Retinal pigment epithelial cell (primary cell): ENCODE measurements at regions not wholly inside any gene's neighbourhood (a gene's known extent, or its start where the extent isn't known, plus 50 kb on each side); places are given as distances from the start of the nearest gene placed in this dataset.
"Not testable (repeated sequence)": the region's sequence is repeated elsewhere in the genome, so short reads cannot be mapped to it uniquely, and the experiment has no call there.

Experiments
- DNase-seq: peaks from one replicate; pipeline ENCODE4 v3.0.0-alpha.2; 2010; ENCODE audit warnings: low read depth
- H3K4me3 ChIP-seq: 2 replicates; pipeline ENCODE4 v1.5.1; 2011; ENCODE audit warnings: mild to moderate bottlenecking, low read length, control low read depth, moderate library complexity
- CTCF ChIP-seq: conservative IDR thresholded peaks from 2 replicates; pipeline ENCODE4 v1.5.1; 2011; ENCODE audit warnings: low read depth, low read length, control low read depth, inconsistent platforms

- DNase-seq, result no peak
- no peak for TF ChIP-seq CTCF
These were observed 102.1 kb upstream of the GPR6 start for GRCh38 chr6:109875973-109876372.

DNA sequence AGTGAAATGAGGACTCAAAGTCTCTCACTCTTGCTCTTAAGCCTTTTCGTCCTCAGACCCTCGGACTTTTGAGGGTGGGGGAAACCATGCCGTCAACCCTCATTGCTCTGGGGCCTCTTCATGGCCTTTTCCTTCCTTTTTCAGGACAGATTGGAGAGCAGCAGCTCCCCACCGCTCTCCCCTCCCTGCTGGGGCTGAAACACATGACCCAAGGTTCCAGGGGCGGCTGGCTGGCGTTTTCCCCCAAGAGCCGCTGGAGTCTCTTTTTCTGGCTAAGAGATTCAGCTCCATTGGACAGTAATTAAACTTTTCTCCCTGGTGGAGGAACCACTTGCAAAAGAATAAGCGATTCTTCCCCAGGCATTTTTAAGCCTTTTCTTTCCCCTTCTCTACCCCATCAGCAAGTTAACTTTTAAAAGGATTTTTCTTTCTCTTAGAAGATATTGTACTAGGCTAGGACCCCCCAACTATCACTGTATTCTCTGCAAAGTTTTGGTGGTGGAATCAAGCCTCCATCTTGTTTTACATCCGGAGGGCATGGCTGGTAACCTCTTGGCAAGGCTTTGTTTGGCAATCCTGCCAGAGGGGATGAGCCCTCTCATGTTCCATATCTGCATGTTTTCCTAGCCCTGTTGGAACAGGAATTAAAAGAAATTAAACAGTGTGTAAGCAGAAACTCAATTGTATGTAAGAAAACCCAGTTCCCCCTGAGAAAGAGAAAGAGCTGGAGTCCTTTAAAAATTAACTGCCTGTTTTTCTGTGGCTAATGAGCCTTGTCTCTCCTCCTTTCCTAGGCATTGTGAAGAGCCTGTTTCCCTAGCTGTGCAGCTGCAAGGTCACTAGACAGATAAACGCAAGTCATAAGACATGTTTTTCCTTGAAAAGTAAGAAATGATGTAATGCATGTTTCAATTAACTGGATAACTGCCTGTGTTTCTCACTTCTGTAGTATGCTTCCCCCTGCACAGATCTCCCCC lies 100.8 kb upstream of the GPR6 start:
- no peak for TF ChIP-seq CTCF
- no peak for DNase-seq
- H3K4me3 ChIP-seq, result no peak overlapping the region

More at GRCh38 chr6:109875973-109876372, 102.1 kb upstream of the GPR6 start:
- no peak overlapping the region for H3K4me3 ChIP-seq

- not testable (repeated sequence) for H3K4me3 ChIP-seq
These were observed 100.0 kb upstream of the GPR6 start for GRCh38 chr6:109878005-109878690.

DNA sequence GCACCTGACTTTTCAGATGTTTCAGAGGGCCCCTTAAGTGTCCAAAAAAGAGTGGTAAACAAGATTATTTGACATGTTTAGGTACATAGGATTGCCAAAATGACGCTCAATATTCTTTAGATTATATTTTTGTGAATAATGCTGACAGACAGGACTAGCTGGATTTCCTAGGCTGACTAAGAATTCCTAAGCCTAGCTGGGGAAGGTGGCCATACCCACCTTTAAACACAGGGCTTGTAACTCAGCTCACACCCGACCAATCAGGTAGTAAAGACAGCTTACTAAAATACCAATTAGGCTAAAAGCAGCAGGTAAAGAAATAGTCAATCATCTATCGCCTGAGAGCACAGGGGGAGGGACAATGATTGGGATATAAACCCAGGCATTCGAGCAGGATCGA lies 99.0 kb upstream of the GPR6 start:
- DNase-seq, H3K4me3 ChIP-seq: not testable (repeated sequence)

More at GRCh38 chr6:109878005-109878690, 100.0 kb upstream of the GPR6 start:
- not testable (repeated sequence) for DNase-seq

DNA sequence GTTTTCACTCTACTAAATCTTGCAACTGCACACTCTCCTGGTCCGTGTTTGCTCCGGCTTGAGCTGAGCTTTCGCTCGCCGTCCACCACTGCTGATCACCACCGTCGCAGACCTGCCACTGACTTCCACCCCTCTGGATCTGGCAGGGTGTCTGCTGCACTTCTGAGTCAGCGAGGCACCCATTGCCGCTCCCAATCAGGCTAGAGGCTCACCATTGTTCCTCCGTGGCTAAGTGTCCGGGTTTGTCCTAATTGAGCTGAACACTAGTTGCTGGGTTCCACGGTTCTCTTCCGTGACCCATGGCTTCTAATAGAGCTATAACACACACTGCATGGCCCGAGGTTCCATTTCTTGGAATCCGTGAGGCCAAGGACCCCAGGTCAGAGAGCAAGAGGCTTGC lies 98.6 kb upstream of the GPR6 start:
- DNase-seq, result no peak
- no peak for TF ChIP-seq CTCF
- H3K4me3 ChIP-seq, result no peak overlapping the region

- not testable (repeated sequence) for DNase-seq, H3K4me3 ChIP-seq
These were observed 97.0 kb upstream of the GPR6 start for GRCh38 chr6:109881069-109881468.

- not testable (repeated sequence) for H3K4me3 ChIP-seq, DNase-seq
These were observed 96.1 kb upstream of the GPR6 start for GRCh38 chr6:109881953-109882490.

DNA sequence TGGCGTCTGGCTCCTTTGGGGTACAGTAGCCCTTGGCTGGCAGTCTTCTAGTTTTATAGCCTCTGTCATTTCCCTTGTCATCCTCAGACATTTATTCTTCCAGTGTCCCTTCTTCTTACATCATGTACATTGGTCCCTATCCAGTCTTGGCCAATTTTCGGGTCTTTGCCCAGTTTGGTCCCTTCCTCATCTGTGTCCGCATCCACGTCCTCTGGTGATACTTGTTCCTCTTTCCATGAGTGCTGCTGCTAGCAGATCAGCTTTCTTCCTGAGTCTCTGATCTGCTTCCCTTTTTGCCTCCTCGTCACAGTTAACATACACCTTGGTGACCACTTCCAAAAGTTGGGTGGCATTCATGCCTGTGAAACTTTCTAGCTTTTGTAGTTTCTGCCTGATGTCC lies 86.2 kb upstream of the GPR6 start:
- H3K4me3 ChIP-seq, result no peak overlapping the region
- DNase-seq, result no peak
- no peak for TF ChIP-seq CTCF
